ENCODE measurements at regions not wholly inside any gene's neighbourhood (a gene's known extent, or its start where the extent isn't known, plus 50 kb on each side); places are given as distances from the start of the nearest gene placed in this dataset.

GRCh38 chr6:23245572-23245971 is 676.2 kb downstream of the HDGFL1 start:
- Histone ChIP-seq H3K4me2 (ENCODE audit: low read length) (no peak overlapping the region), H3K9me2 (ENCODE audit: insufficient read depth, low read length) (no peaks in the 10 kb centered on the region), H3F3A (ENCODE audit: insufficient read depth, low read length, poor library complexity, severe bottlenecking) (no peaks in the 10 kb centered on the region), H3K79me2 (replicated peaks; ENCODE audit: insufficient read depth, low read length) (no peaks in the 10 kb centered on the region), H3K27me3 (ENCODE audit: insufficient read depth, low read depth, low read length) (no peaks in the 10 kb centered on the region), H2AFZ (ENCODE audit: low read depth, low read length) (no peak overlapping the region), H4K20me1 (ENCODE audit: insufficient read depth) (no peaks in the 10 kb centered on the region), H3K36me3 (ENCODE audit: insufficient read depth, low read length) (no peaks in the 10 kb centered on the region), H3K9me3 (ENCODE audit: low read length) (no peaks in the 10 kb centered on the region), H3K27ac (ENCODE audit: low read length) (no peak overlapping the region), H3K9ac (ENCODE audit: low read length) (no peak overlapping the region), H3K4me3 (ENCODE audit: low read length) (no peak overlapping the region)
- no peak for TF ChIP-seq POLR2AphosphoS5 (IDR thresholded peaks at IDR 0.05)
- TF ChIP-seq CTCF (IDR thresholded peaks at IDR 0.05; ENCODE audit: poor library complexity, severe bottlenecking), result no peak

- H3K4me2 ChIP-seq (ENCODE audit: low read length), result no peak overlapping the region
- H3K9me2 ChIP-seq (ENCODE audit: insufficient read depth, low read length), result no peaks in the 10 kb centered on the region
- no peak overlapping the region for H3K4me3 ChIP-seq (ENCODE audit: low read length)
Measured at GRCh38 chr6:23246896-23247295, 677.5 kb downstream of the HDGFL1 start.

More at GRCh38 chr6:23246896-23247295, 677.5 kb downstream of the HDGFL1 start:
- no peaks in the 10 kb centered on the region for H3K9me3 ChIP-seq (ENCODE audit: low read length)
- no peaks in the 10 kb centered on the region for H4K20me1 ChIP-seq (ENCODE audit: insufficient read depth)
- no peak overlapping the region for H3K9ac ChIP-seq (ENCODE audit: low read length)
- no peaks in the 10 kb centered on the region for H3F3A ChIP-seq (ENCODE audit: insufficient read depth, low read length, poor library complexity, severe bottlenecking)
- no peaks in the 10 kb centered on the region for H3K36me3 ChIP-seq (ENCODE audit: insufficient read depth, low read length)
- no peaks in the 10 kb centered on the region for H3K79me2 ChIP-seq (replicated peaks; ENCODE audit: insufficient read depth, low read length)
- no peaks in the 10 kb centered on the region for H3K27me3 ChIP-seq (ENCODE audit: insufficient read depth, low read depth, low read length)
- H3K27ac ChIP-seq (ENCODE audit: low read length), result no peak overlapping the region
- H2AFZ ChIP-seq (ENCODE audit: low read depth, low read length), result no peak overlapping the region
- TF ChIP-seq SMC3 (conservative IDR thresholded peaks at IDR 0.05; ENCODE audit: poor library complexity) (no peak), RAD21 (conservative IDR thresholded peaks at IDR 0.05) (no peak), EP300 (conservative IDR thresholded peaks at IDR 0.05; ENCODE audit: poor library complexity, severe bottlenecking) (no peak), MXI1 (conservative IDR thresholded peaks at IDR 0.05; ENCODE audit: poor library complexity, severe bottlenecking) (no peak), REST (IDR thresholded peaks at IDR 0.05; ENCODE audit: borderline replicate concordance) (no peak), TAF1 (IDR thresholded peaks at IDR 0.05; ENCODE audit: low read depth) (no peak), EZH2 (IDR thresholded peaks at IDR 0.05; ENCODE audit: borderline replicate concordance, insufficient read depth, low read length, poor library complexity, severe bottlenecking) (no peak), POLR2AphosphoS5 (IDR thresholded peaks at IDR 0.05) (no peak), CTCF (IDR thresholded peaks at IDR 0.05; ENCODE audit: poor library complexity, severe bottlenecking) (no peak)

Measured in neural cell (in vitro differentiated cells).